HCT116 (cell line): ENCODE measurements at regions not wholly inside any gene's neighbourhood (a gene's known extent, or its start where the extent isn't known, plus 50 kb on each side); places are given as distances from the start of the nearest gene placed in this dataset.

Experiments
- ATAC-seq: fragments of 200-7000 bp; cut with Tn5 transposase; 2 replicates; pipeline ENCODE4 v1.9.1; 2020; ENCODE audit warnings: mild to moderate bottlenecking, moderate library complexity
- BruUV-seq: library from RNA; stranded (reverse); fragments of 400-500 nt; replicated peaks from 2 replicates; lab custom pipeline; 2021; lab: Mats Ljungman, UMichigan
- CTCF ChIA-PET: fragments of 300-600 bp; sonication (Branson Sonifier 250); formaldehyde crosslinking; loops from one replicate; lab custom pipeline; 2021; ENCODE audit warnings: antibody characterized with exemption; lab: Charles Lee
- POLR2A ChIA-PET: fragments of 300-600, 350-600 bp; sonication (Branson Sonifier 250); formaldehyde crosslinking; loops from one replicate; lab custom pipeline; 2021; ENCODE audit warnings: antibody characterized with exemption; lab: Charles Lee
- RAD21 ChIA-PET, 2 experiments: fragments of 300-600 bp; sonication (Branson Sonifier 250); formaldehyde crosslinking; loops; one replicate each; lab custom pipeline; 2023; ENCODE audit warnings: low total read pairs in 2 of 2; ENCODE audit not compliant: uncharacterized antibody in 2 of 2, unreplicated experiment in 2 of 2, low non-redundant PET in 1 of 2; lab: Charles Lee
- DNase-seq: peaks from one replicate; pipeline ENCODE4 v3.0.0-alpha.2; 2010; ENCODE audit warnings: low read depth, low spot score
- H2AFZ ChIP-seq: fragments of 200-600 bp; shearing (Covaris generic), sonication (generic); 2 replicates; pipeline ENCODE4 v1.6.1; 2017; ENCODE audit warnings: low read depth, mixed run types, mixed read lengths, antibody characterized with exemption, low read length; ENCODE audit not compliant: poor library complexity, severe bottlenecking
- H3K27ac ChIP-seq: 2 replicates; pipeline ENCODE4 v1.5.1; 2012; ENCODE audit warnings: low read depth, low read length
- H3K27me3 ChIP-seq: fragments of 200-600 bp; sonication (generic); 2 replicates; pipeline ENCODE4 v1.6.1; 2016; ENCODE audit warnings: mixed run types, low read length, mixed read lengths; ENCODE audit not compliant: insufficient read depth
- H3K36me3 ChIP-seq, 2 experiments: fragments of 200-500 bp in 1 of 2; fragments of 200-600 bp in 1 of 2; sonication (Bioruptor generic) in 1 of 2; sonication (generic) in 1 of 2; 2 replicates each; pipeline versions ENCODE4 v1.5.1 to v1.6.1; 2014 to 2016; ENCODE audit warnings: low read length in 2 of 2, inconsistent platforms in 1 of 2, mixed read lengths in 1 of 2, mixed run types in 1 of 2; ENCODE audit not compliant: insufficient read depth in 2 of 2, control insufficient read depth in 1 of 2
- H3K4me1 ChIP-seq, 2 experiments: fragments of 200-600 bp in 1 of 2; sonication (generic) in 1 of 2; 2 replicates each; pipeline versions ENCODE4 v1.5.1 to v1.6.1; 2012 to 2017; ENCODE audit warnings: low read length in 2 of 2, inconsistent platforms in 1 of 2, mild to moderate bottlenecking in 1 of 2, mixed read lengths in 1 of 2, mixed run types in 1 of 2, moderate library complexity in 1 of 2; ENCODE audit not compliant: insufficient read depth in 2 of 2, control insufficient read depth in 1 of 2
- H3K4me2 ChIP-seq: fragments of 200-600 bp; sonication (generic); 2 replicates; pipeline ENCODE4 v1.6.1; 2017; ENCODE audit warnings: mixed run types, low read length, mixed read lengths
- H3K4me3 ChIP-seq, 2 experiments: fragments of 200-600 bp in 1 of 2; sonication (generic) in 1 of 2; replicated peaks in 1 of 2; 2 replicates each; pipeline ENCODE4 v1.5.1; 2011 to 2016; ENCODE audit warnings: low read length in 2 of 2, control low read depth in 1 of 2, low read depth in 1 of 2, mild to moderate bottlenecking in 1 of 2, mixed read lengths in 1 of 2, mixed run types in 1 of 2
- H3K79me2 ChIP-seq: fragments of 200-600 bp; sonication (generic); 2 replicates; pipeline ENCODE4 v1.6.1; 2017; ENCODE audit warnings: mild to moderate bottlenecking, mixed run types, low read length, moderate library complexity, mixed read lengths; ENCODE audit not compliant: insufficient read depth
- H3K9ac ChIP-seq: fragments of 200-600 bp; sonication (generic); 2 replicates; pipeline ENCODE4 v1.6.1; 2016; ENCODE audit warnings: low read length, mixed read lengths
- H3K9me2 ChIP-seq: fragments of 200-600 bp; sonication (generic), shearing (Covaris generic); 2 replicates; pipeline ENCODE4 v1.6.1; 2017; ENCODE audit warnings: mixed run types, mild to moderate bottlenecking, moderate library complexity; ENCODE audit not compliant: insufficient read depth
- H3K9me3 ChIP-seq, 2 experiments: fragments of 200-500 bp in 1 of 2; fragments of 200-600 bp in 1 of 2; sonication (Bioruptor generic) in 1 of 2; sonication (generic) in 1 of 2; 2 replicates each; pipeline ENCODE4 v1.6.1; 2014 to 2017; ENCODE audit warnings: low read length in 2 of 2, mixed read lengths in 2 of 2, inconsistent platforms in 1 of 2, low read depth in 1 of 2, mild to moderate bottlenecking in 1 of 2, mixed run types in 1 of 2, moderate library complexity in 1 of 2; ENCODE audit not compliant: control insufficient read depth in 1 of 2, insufficient read depth in 1 of 2
- H4K20me1 ChIP-seq: fragments of 200-600 bp; sonication (generic), shearing (Covaris generic); 2 replicates; pipeline ENCODE4 v1.6.1; 2017; ENCODE audit warnings: mixed run types, mild to moderate bottlenecking, moderate library complexity; ENCODE audit not compliant: insufficient read depth
- CEBPB ChIP-seq: IDR thresholded peaks from 2 replicates; pipeline ENCODE4 v1.6.1; 2012; ENCODE audit warnings: low read depth
- EGR1 ChIP-seq: IDR thresholded peaks from 2 replicates; pipeline ENCODE4 v1.6.1; 2012; ENCODE audit warnings: low read depth
- EZH2 ChIP-seq: fragments of 200-600 bp; sonication (generic); IDR thresholded peaks from 2 replicates; pipeline ENCODE4 v1.6.1; 2017; ENCODE audit warnings: antibody characterized with exemption, mixed run types
- EZH2phosphoT487 ChIP-seq: fragments of 200-600 bp; IDR thresholded peaks from 2 replicates; pipeline ENCODE4 v1.6.1; 2018; ENCODE audit warnings: antibody characterized with exemption, borderline replicate concordance
- MAX ChIP-seq: IDR thresholded peaks from 2 replicates; pipeline ENCODE4 v1.6.1; 2012
- POLR2A ChIP-seq: IDR thresholded peaks from 2 replicates; pipeline ENCODE4 v1.7.0; 2011; ENCODE audit warnings: borderline replicate concordance; ENCODE audit not compliant: insufficient read depth, insufficient read length; ENCODE audit errors: extremely low read depth
- POLR2AphosphoS5 ChIP-seq: IDR thresholded peaks from 2 replicates; pipeline ENCODE4 v1.6.1; 2011; ENCODE audit warnings: mild to moderate bottlenecking, low read depth, low read length, moderate library complexity
- SIN3A ChIP-seq: IDR thresholded peaks from 2 replicates; pipeline ENCODE4 v1.6.1; 2012; ENCODE audit warnings: low read depth
- SRF ChIP-seq: IDR thresholded peaks from 2 replicates; pipeline ENCODE4 v1.6.1; 2012; ENCODE audit warnings: low read depth
- TCF7L2 ChIP-seq: IDR thresholded peaks from 2 replicates; pipeline ENCODE4 v1.7.0; 2011; ENCODE audit warnings: borderline replicate concordance, inconsistent platforms; ENCODE audit not compliant: insufficient read depth, insufficient read length; ENCODE audit errors: extremely low read depth
- YY1 ChIP-seq: IDR thresholded peaks from 2 replicates; pipeline ENCODE4 v1.6.1; 2011; ENCODE audit warnings: low read length, low read depth, moderate library complexity, mild to moderate bottlenecking; ENCODE audit not compliant: insufficient replicate concordance; ENCODE audit errors: extremely low read depth
- ZFX ChIP-seq: fragments of 450-650 bp; IDR thresholded peaks from 2 replicates; pipeline ENCODE4 v1.6.1; 2017
- intact Hi-C: fragments of 100-400 bp; cut with micrococcal nuclease; formaldehyde crosslinking; loops from 2 replicates; pipeline ENCODE4 v1.10.0; 2022

GRCh38 chr11:71186806-71187205 lies 65.6 kb downstream of the SHANK2 start:
- ATAC-seq (no peak), DNase-seq (no peak)
- BruUV-seq = no TSS peak
- H3K4me1 ChIP-seq = no peaks in the 10 kb centered on the region
- no peak overlapping the region for H3K9ac ChIP-seq
- ChIA-PET CTCF (no interaction called here), POLR2A (no interaction called here), RAD21 (no interaction called here)
- H3K36me3 ChIP-seq = no peaks in the 10 kb centered on the region
- no peak overlapping the region for H3K4me2 ChIP-seq
- no peaks in the 10 kb centered on the region for H3K79me2 ChIP-seq
- no peaks in the 10 kb centered on the region for H3K27me3 ChIP-seq
- no peak for TF ChIP-seq YY1
- TF ChIP-seq ZFX = no peak
- no peak for TF ChIP-seq CEBPB
- TF ChIP-seq EGR1 = no peak
- no peak for TF ChIP-seq SIN3A
- H3K4me3 ChIP-seq = no peak overlapping the region
- intact Hi-C loops = no loop called here
- H3K9me3 ChIP-seq = no peaks in the 10 kb centered on the region
- no peaks in the 10 kb centered on the region for H4K20me1 ChIP-seq
- no peak overlapping the region for H3K27ac ChIP-seq
- H2AFZ ChIP-seq = no peak overlapping the region
- no peaks in the 10 kb centered on the region for H3K9me2 ChIP-seq

GRCh38 chr11:71185411-71185810 lies 67.0 kb downstream of the SHANK2 start:
- intact Hi-C loops = no loop called here
- Histone ChIP-seq H2AFZ (no peak overlapping the region), H3K4me2 (no peak overlapping the region), H3K4me3 (no peak overlapping the region), H3K9ac (no peak overlapping the region), H3K27me3 (no peaks in the 10 kb centered on the region), H3K27ac (no peak overlapping the region), H4K20me1 (no peaks in the 10 kb centered on the region), H3K9me2 (no peaks in the 10 kb centered on the region), H3K79me2 (no peaks in the 10 kb centered on the region), H3K4me1 (no peaks in the 10 kb centered on the region), H3K9me3 (no peaks in the 10 kb centered on the region), H3K36me3 (no peaks in the 10 kb centered on the region)
- ATAC-seq (no peak), DNase-seq (no peak)
- no peak for TF ChIP-seq YY1
- no peak for TF ChIP-seq MAX
- TF ChIP-seq POLR2A = no peak
- no peak for TF ChIP-seq POLR2AphosphoS5
- no peak for TF ChIP-seq EZH2phosphoT487
- no peak for TF ChIP-seq SRF
- TF ChIP-seq EZH2 = no peak
- TF ChIP-seq TCF7L2 = no peak
- CTCF ChIA-PET = no interaction called here
- RAD21 ChIA-PET = no interaction called here
- POLR2A ChIA-PET = no interaction called here
- no TSS peak for BruUV-seq
